Panc1 (cell line): ENCODE measurements at regions not wholly inside any gene's neighbourhood (a gene's known extent, or its start where the extent isn't known, plus 50 kb on each side); places are given as distances from the start of the nearest gene placed in this dataset.

Experiments
- ATAC-seq: fragments of 200-7000 bp; cut with Tn5 transposase; 2 replicates; pipeline ENCODE4 v1.9.1; 2020; ENCODE audit warnings: mild to moderate bottlenecking, moderate library complexity
- BruUV-seq: library from RNA; stranded (reverse); fragments of 400-500 nt; replicated peaks from 2 replicates; lab custom pipeline; 2021; lab: Mats Ljungman, UMichigan
- CTCF ChIA-PET: fragments of 300-600 bp; sonication (Branson Sonifier 250); formaldehyde crosslinking; loops from one replicate; lab custom pipeline; 2022; ENCODE audit warnings: antibody characterized with exemption; lab: Charles Lee
- POLR2A ChIA-PET: fragments of 300-600 bp; sonication (Branson Sonifier 250); formaldehyde crosslinking; loops from one replicate; lab custom pipeline; 2022; ENCODE audit warnings: antibody characterized with exemption; lab: Charles Lee
- DNase-seq: peaks from one replicate; pipeline ENCODE4 v3.0.0-alpha.2; 2010; ENCODE audit warnings: low read depth, low spot score
- H3K27ac ChIP-seq: 2 replicates; pipeline ENCODE4 v1.5.1; 2011; ENCODE audit warnings: mild to moderate bottlenecking, low read length, inconsistent platforms
- H3K27me3 ChIP-seq: fragments of 200-500 bp; sonication (Bioruptor generic); 2 replicates; pipeline ENCODE4 v1.6.0; 2014; ENCODE audit warnings: low read length, inconsistent platforms; ENCODE audit not compliant: control insufficient read depth, insufficient read depth
- H3K36me3 ChIP-seq: fragments of 200-500 bp; sonication (Bioruptor generic); 2 replicates; pipeline ENCODE4 v1.5.1; 2014; ENCODE audit warnings: inconsistent platforms, mild to moderate bottlenecking, low read length, moderate library complexity; ENCODE audit not compliant: control insufficient read depth, insufficient read depth
- H3K4me1 ChIP-seq: 2 replicates; pipeline ENCODE4 v1.5.1; 2011; ENCODE audit warnings: inconsistent platforms, mild to moderate bottlenecking, low read length, moderate library complexity; ENCODE audit not compliant: control insufficient read depth, insufficient read depth
- H3K4me3 ChIP-seq, 2 experiments: 2 replicates each; pipeline ENCODE4 v1.5.1; 2011 to 2012; ENCODE audit warnings: low read depth in 2 of 2, low read length in 2 of 2, mild to moderate bottlenecking in 2 of 2, inconsistent platforms in 1 of 2, moderate library complexity in 1 of 2
- H3K9me3 ChIP-seq: fragments of 200-500 bp; sonication (Bioruptor generic); 2 replicates; pipeline ENCODE4 v1.5.1; 2014; ENCODE audit warnings: low read depth, mild to moderate bottlenecking, inconsistent platforms, low read length, moderate library complexity; ENCODE audit not compliant: control insufficient read depth, insufficient read depth
- CTCF ChIP-seq: fragments of 450-650 bp; IDR thresholded peaks from 2 replicates; pipeline ENCODE4 v1.5.1; 2017; ENCODE audit warnings: mild to moderate bottlenecking
- POLR2AphosphoS5 ChIP-seq: IDR thresholded peaks from 2 replicates; pipeline ENCODE4 v1.6.1; 2012; ENCODE audit warnings: mild to moderate bottlenecking, low read depth, low read length, moderate library complexity
- SIN3A ChIP-seq: IDR thresholded peaks from 2 replicates; pipeline ENCODE4 v1.6.1; 2012; ENCODE audit warnings: low read depth, mild to moderate bottlenecking, low read length, moderate library complexity, borderline replicate concordance; ENCODE audit not compliant: insufficient read depth
- TCF7L2 ChIP-seq: IDR thresholded peaks from 2 replicates; pipeline ENCODE4 v1.6.1; 2011; ENCODE audit warnings: mild to moderate bottlenecking, low read depth, low read length, inconsistent platforms
- in situ Hi-C: cut with HindIII; loops from 2 replicates; pipeline ENCODE4 v1.10.0; 2016; ENCODE audit warnings: low sequenced_read_pairs, low pct_unique_long_range_greater_than_20kb
- intact Hi-C: fragments of 100-400 bp; cut with micrococcal nuclease; formaldehyde crosslinking; loops from one replicate; pipeline ENCODE4 v1.10.0; 2022; ENCODE audit not compliant: unreplicated experiment
- TF ChIP-seq, protein P1 (sequence below), 2 experiments: IDR thresholded peaks; 2 replicates each; pipeline ENCODE4 v1.6.1; 2011 to 2012; ENCODE audit warnings: low read depth in 2 of 2, control low read depth in 1 of 2, low read length in 1 of 2, mild to moderate bottlenecking in 1 of 2, moderate library complexity in 1 of 2; ENCODE audit not compliant: insufficient read depth in 1 of 2

DNA sequence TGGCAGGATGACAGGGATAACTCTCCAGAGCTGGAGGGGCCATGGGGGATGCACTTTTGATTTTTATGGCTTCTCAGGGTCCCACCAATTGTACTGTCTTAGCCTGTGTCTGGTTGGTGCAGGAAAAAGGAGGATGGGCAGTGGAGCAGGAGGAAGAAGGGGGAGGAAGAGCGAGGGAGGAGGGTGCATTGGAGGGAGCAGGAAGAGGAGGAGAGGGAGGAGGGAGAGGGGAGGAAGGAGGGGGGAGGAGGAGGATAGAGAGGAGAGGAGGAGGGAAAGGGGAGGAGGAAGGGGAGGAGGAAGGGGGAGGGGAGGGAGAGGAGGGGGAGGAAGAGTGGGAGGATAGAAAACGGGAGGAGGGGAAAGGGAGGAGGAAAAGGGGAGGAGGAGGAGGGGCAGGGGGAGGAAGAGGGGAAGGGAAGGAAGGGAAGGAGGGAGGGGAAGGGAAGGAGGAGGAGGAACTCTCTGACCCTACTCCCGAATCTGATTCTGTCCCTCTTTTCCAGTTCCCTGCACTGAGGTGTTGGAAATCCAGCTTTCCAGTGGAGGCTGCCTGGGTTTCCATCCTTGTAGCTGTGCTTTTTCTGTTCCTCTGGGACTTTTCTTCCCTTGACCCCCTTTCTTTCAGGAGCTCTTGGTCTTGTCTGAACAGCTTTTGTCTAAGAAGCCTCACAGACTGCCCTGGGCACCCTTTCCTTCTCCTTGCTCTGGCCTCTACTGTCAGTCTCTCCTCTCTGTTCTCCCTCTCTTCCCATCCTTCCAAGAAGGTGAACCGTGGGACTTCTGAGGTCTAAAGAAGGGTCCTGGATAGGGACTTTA lies 149.4 kb downstream of the DHX35 start (continued):
- no peak for TF ChIP-seq POLR2AphosphoS5

DNA sequence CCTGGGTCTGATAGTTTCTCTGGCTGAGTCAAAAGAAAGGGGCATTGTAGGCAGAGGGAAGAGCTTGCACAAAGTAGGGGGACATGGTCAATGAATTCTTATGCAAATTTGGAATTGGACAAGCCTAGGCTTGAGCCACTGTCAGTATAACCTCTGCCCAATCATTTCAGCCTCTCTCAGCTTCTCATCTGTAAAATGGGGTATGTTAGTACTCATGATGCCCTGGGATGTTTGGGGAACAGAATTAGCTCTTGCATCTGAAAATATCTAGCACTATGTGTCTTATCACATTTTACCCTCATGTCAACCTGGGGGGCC lies 148.6 kb downstream of the DHX35 start:
- POLR2A ChIA-PET: no interaction called here
- no peaks in the 10 kb centered on the region for H3K9me3 ChIP-seq
- TF ChIP-seq, protein P1, sequence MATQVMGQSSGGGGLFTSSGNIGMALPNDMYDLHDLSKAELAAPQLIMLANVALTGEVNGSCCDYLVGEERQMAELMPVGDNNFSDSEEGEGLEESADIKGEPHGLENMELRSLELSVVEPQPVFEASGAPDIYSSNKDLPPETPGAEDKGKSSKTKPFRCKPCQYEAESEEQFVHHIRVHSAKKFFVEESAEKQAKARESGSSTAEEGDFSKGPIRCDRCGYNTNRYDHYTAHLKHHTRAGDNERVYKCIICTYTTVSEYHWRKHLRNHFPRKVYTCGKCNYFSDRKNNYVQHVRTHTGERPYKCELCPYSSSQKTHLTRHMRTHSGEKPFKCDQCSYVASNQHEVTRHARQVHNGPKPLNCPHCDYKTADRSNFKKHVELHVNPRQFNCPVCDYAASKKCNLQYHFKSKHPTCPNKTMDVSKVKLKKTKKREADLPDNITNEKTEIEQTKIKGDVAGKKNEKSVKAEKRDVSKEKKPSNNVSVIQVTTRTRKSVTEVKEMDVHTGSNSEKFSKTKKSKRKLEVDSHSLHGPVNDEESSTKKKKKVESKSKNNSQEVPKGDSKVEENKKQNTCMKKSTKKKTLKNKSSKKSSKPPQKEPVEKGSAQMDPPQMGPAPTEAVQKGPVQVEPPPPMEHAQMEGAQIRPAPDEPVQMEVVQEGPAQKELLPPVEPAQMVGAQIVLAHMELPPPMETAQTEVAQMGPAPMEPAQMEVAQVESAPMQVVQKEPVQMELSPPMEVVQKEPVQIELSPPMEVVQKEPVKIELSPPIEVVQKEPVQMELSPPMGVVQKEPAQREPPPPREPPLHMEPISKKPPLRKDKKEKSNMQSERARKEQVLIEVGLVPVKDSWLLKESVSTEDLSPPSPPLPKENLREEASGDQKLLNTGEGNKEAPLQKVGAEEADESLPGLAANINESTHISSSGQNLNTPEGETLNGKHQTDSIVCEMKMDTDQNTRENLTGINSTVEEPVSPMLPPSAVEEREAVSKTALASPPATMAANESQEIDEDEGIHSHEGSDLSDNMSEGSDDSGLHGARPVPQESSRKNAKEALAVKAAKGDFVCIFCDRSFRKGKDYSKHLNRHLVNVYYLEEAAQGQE (IDR thresholded peaks at IDR 0.05; ENCODE audit: insufficient read depth in 1 of 2, low read depth in 2 of 2, low read length in 1 of 2): no peak
- no peak for TF ChIP-seq POLR2AphosphoS5
- no peak for TF ChIP-seq CTCF
- TF ChIP-seq TCF7L2: no peak
- no peak for TF ChIP-seq SIN3A
- no TSS peak for BruUV-seq
- peaks cover 6% of the 10 kb centered on the region for H3K27me3 ChIP-seq
- H3K27ac ChIP-seq: no peak overlapping the region
- no peaks in the 10 kb centered on the region; the same call in 1 of the 2 replicates for H3K4me1 ChIP-seq
- ATAC-seq (no peak), DNase-seq (no peak)
- CTCF ChIA-PET: no interaction called here
- intact Hi-C loops (loop anchor here (5.0 kb wide), 1 partner anchor 152 kb away; no protein-coding TSS in a partner anchor), in situ Hi-C loops (no loop called here)
- no peaks in the 10 kb centered on the region for H3K36me3 ChIP-seq
- H3K4me3 ChIP-seq: no peak overlapping the region

DNA sequence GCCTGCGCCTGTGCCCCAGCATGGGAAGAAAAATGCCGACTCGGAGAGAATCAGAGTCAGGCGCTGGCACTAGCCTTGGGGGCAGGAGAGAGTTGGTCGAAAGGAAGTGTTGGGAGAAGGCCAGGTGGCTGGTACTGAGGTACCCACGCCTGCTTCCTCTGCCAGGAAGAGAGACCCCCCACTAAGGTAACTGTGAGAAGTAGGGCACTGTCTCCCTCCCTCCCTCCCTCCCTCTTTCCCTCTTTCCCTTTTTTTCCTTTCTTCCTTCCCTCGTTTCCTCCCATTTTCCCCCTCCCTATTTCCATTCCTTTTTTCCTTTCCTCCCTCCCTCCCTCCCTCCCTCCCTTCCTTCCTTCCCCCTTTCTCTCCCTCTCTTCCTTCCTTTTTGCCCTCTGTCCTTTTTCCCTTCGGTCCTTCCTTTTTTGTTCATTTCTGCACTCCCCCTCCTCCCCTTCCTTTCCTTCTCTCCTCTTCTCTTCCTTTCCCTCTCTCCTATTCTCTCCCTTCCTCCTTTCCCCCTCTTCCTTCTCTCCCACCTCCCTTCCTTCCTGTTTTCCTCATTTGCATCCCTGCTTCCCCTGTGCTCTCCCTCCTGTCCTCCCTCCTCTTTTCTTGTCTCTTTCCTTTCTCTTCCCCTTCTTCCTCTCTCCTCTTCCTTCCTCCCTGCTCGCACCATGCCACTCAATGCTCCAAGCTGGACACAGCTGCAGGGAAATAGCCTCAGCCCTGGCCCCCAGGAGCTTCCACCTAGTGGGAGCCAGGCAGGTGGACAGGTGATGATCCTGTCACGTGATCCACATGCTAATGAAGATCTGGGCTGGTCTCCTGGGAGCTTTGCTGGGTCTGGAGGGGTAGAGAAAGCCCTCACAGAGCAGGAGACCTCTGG lies 148.0 kb downstream of the DHX35 start:
- ATAC-seq (no peak), DNase-seq (no peak)
- H3K36me3 ChIP-seq: no peaks in the 10 kb centered on the region
- TF ChIP-seq POLR2AphosphoS5 (no peak), TCF7L2 (no peak), SIN3A (no peak), CTCF (no peak)
- TF ChIP-seq, protein P1 (IDR thresholded peaks at IDR 0.05; ENCODE audit: insufficient read depth in 1 of 2, low read depth in 2 of 2, low read length in 1 of 2): no peak
- no peak overlapping the region for H3K27ac ChIP-seq
- H3K27me3 ChIP-seq: peaks cover 3% of the 10 kb centered on the region
- no peaks in the 10 kb centered on the region; the same call in 1 of the 2 replicates for H3K4me1 ChIP-seq
- no peaks in the 10 kb centered on the region for H3K9me3 ChIP-seq
- CTCF ChIA-PET: no interaction called here
- intact Hi-C loops (loop anchor here (5.0 kb wide), 1 partner anchor 152 kb away; no protein-coding TSS in a partner anchor), in situ Hi-C loops (no loop called here)
- POLR2A ChIA-PET: no interaction called here
- BruUV-seq: no TSS peak
- H3K4me3 ChIP-seq: no peak overlapping the region
